ENCODE measurements at regions not wholly inside any gene's neighbourhood (a gene's known extent, or its start where the extent isn't known, plus 50 kb on each side); places are given as distances from the start of the nearest gene placed in this dataset.

GRCh38 chr11:71325418-71326327 is 73.3 kb upstream of the SHANK2 start:
- Histone ChIP-seq H3K27ac (no peak overlapping the region), H3K4me2 (no peak overlapping the region), H3K27me3 (no peaks in the 10 kb centered on the region), H3K9ac (no peak overlapping the region), H3K9me3 (ENCODE audit: low read depth) (no peaks in the 10 kb centered on the region), H3K4me1 (no peaks in the 10 kb centered on the region), H2AFZ (replicated peaks) (no peak overlapping the region), H3K4me3 (no peak overlapping the region), H3K36me3 (no peaks in the 10 kb centered on the region), H3K79me2 (ENCODE audit: low read depth) (no peaks in the 10 kb centered on the region), H3F3A (ENCODE audit: low read depth) (no peaks in the 10 kb centered on the region), H4K20me1 (ENCODE audit: low read depth) (no peaks in the 10 kb centered on the region)
- H3K36me3 Mint-ChIP-seq = no peaks in the 10 kb centered on the region
- DNase-seq (ENCODE audit: low spot score) = no peak
- TF ChIP-seq CTCF (IDR thresholded peaks at IDR 0.05) (no peak), EZH2phosphoT487 (IDR thresholded peaks at IDR 0.05) (no peak), EZH2 (IDR thresholded peaks at IDR 0.05) (no peak)
- no peak overlapping the region for H3K4me3 Mint-ChIP-seq
- H3K4me1 Mint-ChIP-seq = no peaks in the 10 kb centered on the region
- peaks cover 3% of the 10 kb centered on the region for H3K9me3 Mint-ChIP-seq
- peaks cover 2% of the 10 kb centered on the region for H3K27me3 Mint-ChIP-seq (ENCODE audit: insufficient read depth, low read depth)
- H3K27ac Mint-ChIP-seq = no peak overlapping the region

GRCh38 chr11:71324788-71325417 is 72.5 kb upstream of the SHANK2 start:
- Mint-ChIP-seq H3K4me3 (no peak overlapping the region), H3K9me3 (peaks cover 3% of the 10 kb centered on the region), H3K36me3 (no peaks in the 10 kb centered on the region), H3K27me3 (ENCODE audit: insufficient read depth, low read depth) (peaks cover 4% of the 10 kb centered on the region), H3K27ac (no peak overlapping the region), H3K4me1 (no peaks in the 10 kb centered on the region)
- H3K4me3 ChIP-seq = no peak overlapping the region
- no peaks in the 10 kb centered on the region for H3F3A ChIP-seq (ENCODE audit: low read depth)
- H4K20me1 ChIP-seq (ENCODE audit: low read depth) = no peaks in the 10 kb centered on the region
- H3K79me2 ChIP-seq (ENCODE audit: low read depth) = no peaks in the 10 kb centered on the region
- no peak overlapping the region for H3K9ac ChIP-seq
- H3K27ac ChIP-seq = no peak overlapping the region
- H3K4me2 ChIP-seq = no peak overlapping the region
- no peaks in the 10 kb centered on the region for H3K27me3 ChIP-seq
- TF ChIP-seq CTCF (IDR thresholded peaks at IDR 0.05) (no peak), EZH2 (IDR thresholded peaks at IDR 0.05) (no peak), EZH2phosphoT487 (IDR thresholded peaks at IDR 0.05) (no peak)
- no peak overlapping the region for H2AFZ ChIP-seq (replicated peaks)
- H3K36me3 ChIP-seq = no peaks in the 10 kb centered on the region
- H3K4me1 ChIP-seq = no peaks in the 10 kb centered on the region
- no peak for DNase-seq (ENCODE audit: low spot score)
- no peaks in the 10 kb centered on the region for H3K9me3 ChIP-seq (ENCODE audit: low read depth)

- Mint-ChIP-seq H3K36me3 (no peaks in the 10 kb centered on the region), H3K27ac (no peak overlapping the region), H3K9me3 (peaks cover 3% of the 10 kb centered on the region), H3K4me1 (no peaks in the 10 kb centered on the region), H3K4me3 (no peak overlapping the region), H3K27me3 (ENCODE audit: insufficient read depth, low read depth) (peaks cover 4% of the 10 kb centered on the region)
- Histone ChIP-seq H4K20me1 (ENCODE audit: low read depth) (no peaks in the 10 kb centered on the region), H3K27ac (no peak overlapping the region), H3K9ac (no peak overlapping the region), H3F3A (ENCODE audit: low read depth) (no peaks in the 10 kb centered on the region), H3K36me3 (no peaks in the 10 kb centered on the region), H2AFZ (replicated peaks) (no peak overlapping the region), H3K4me1 (no peaks in the 10 kb centered on the region), H3K9me3 (ENCODE audit: low read depth) (no peaks in the 10 kb centered on the region), H3K4me3 (no peak overlapping the region), H3K4me2 (no peak overlapping the region), H3K27me3 (no peaks in the 10 kb centered on the region), H3K79me2 (ENCODE audit: low read depth) (no peaks in the 10 kb centered on the region)
- DNase-seq (ENCODE audit: low spot score) = no peak
- TF ChIP-seq EZH2 (IDR thresholded peaks at IDR 0.05) (no peak), CTCF (IDR thresholded peaks at IDR 0.05) (no peak), EZH2phosphoT487 (IDR thresholded peaks at IDR 0.05) (no peak)
Observed at GRCh38 chr11:71323876-71324526, 71.6 kb upstream of the SHANK2 start.
